Ectodermal cell (in vitro differentiated cells): ENCODE measurements at regions not wholly inside any gene's neighbourhood (a gene's known extent, or its start where the extent isn't known, plus 50 kb on each side); places are given as distances from the start of the nearest gene placed in this dataset.

ENCODE experiments used
- H3K27ac ChIP-seq: 2 replicates; pipeline ENCODE4 v1.7.0; 2013; ENCODE audit warnings: mild to moderate bottlenecking, low read depth, low read length; ENCODE audit not compliant: insufficient read depth, poor library complexity, severe bottlenecking
- H3K27me3 ChIP-seq: 2 replicates; pipeline ENCODE4 v1.7.0; 2013; ENCODE audit warnings: mild to moderate bottlenecking, low read length; ENCODE audit not compliant: insufficient read depth, control insufficient read depth, poor library complexity, severe bottlenecking
- H3K36me3 ChIP-seq: one replicate; pipeline ENCODE4 v1.7.0; 2013; ENCODE audit warnings: low read length; ENCODE audit not compliant: control insufficient read depth, insufficient read depth
- H3K4me1 ChIP-seq: one replicate; pipeline ENCODE4 v1.7.0; 2013; ENCODE audit warnings: low read length; ENCODE audit not compliant: control insufficient read depth, insufficient read depth
- H3K4me3 ChIP-seq: 2 replicates; pipeline ENCODE4 v1.7.0; 2013; ENCODE audit warnings: low read depth, low read length, control low read depth; ENCODE audit not compliant: insufficient read depth
- H3K9me3 ChIP-seq: 2 replicates; pipeline ENCODE4 v1.7.0; 2013; ENCODE audit warnings: mild to moderate bottlenecking, low read length, moderate library complexity; ENCODE audit not compliant: control insufficient read depth
- WGBS, 2 experiments: methylation state at CpG; one replicate each; pipeline ENCODE4 v1.1.7; 2013; ENCODE audit warnings: missing lambda C conversion rate in 2 of 2; 5-methylcytosine and 5-hydroxymethylcytosine counted together

GRCh38 chr5:2047341-2047927 lies 164.7 kb upstream of the IRX4 start:
- Histone ChIP-seq H3K4me1 (no peaks in the 10 kb centered on the region), H3K4me3 (no peak overlapping the region), H3K27me3 (no peaks in the 10 kb centered on the region), H3K36me3 (no peaks in the 10 kb centered on the region), H3K27ac (no peak overlapping the region), H3K9me3 (no peaks in the 10 kb centered on the region)
- 94 to 96% methylated on average over 10 of the region's 10 CpGs for WGBS, 2 experiments

GRCh38 chr5:2044041-2044440 lies 161.3 kb upstream of the IRX4 start:
- 93 to 94% methylated on average over 7 of the region's 7 CpGs for WGBS, 2 experiments
- Histone ChIP-seq H3K4me1 (peaks cover 3% of the 10 kb centered on the region), H3K4me3 (no peak overlapping the region), H3K36me3 (no peaks in the 10 kb centered on the region), H3K9me3 (no peaks in the 10 kb centered on the region), H3K27ac (no peak overlapping the region), H3K27me3 (no peaks in the 10 kb centered on the region)

GRCh38 chr5:2039180-2039531 lies 156.4 kb upstream of the IRX4 start:
- Histone ChIP-seq H3K27ac (no peak overlapping the region), H3K36me3 (no peaks in the 10 kb centered on the region)
- WGBS, 2 experiments: 49 to 55% methylated on average over 8 of the region's 8 CpGs

GRCh38 chr5:2038321-2039179 lies 155.8 kb upstream of the IRX4 start:
- H3K4me1 ChIP-seq: peaks cover 4% of the 10 kb centered on the region
- peak overlapping the region; percentile 44 for H3K4me3 ChIP-seq
- no peaks in the 10 kb centered on the region for H3K36me3 ChIP-seq
- H3K27me3 ChIP-seq: peaks cover 16% of the 10 kb centered on the region
- 4 to 5% methylated on average over 58 of the region's 58 CpGs for WGBS, 2 experiments
- no peak overlapping the region for H3K27ac ChIP-seq
- no peaks in the 10 kb centered on the region for H3K9me3 ChIP-seq

More at GRCh38 chr5:2039180-2039531, 156.4 kb upstream of the IRX4 start:
- no peaks in the 10 kb centered on the region for H3K9me3 ChIP-seq
- H3K27me3 ChIP-seq: peaks cover 16% of the 10 kb centered on the region
- no peak overlapping the region for H3K4me3 ChIP-seq
- peaks cover 4% of the 10 kb centered on the region for H3K4me1 ChIP-seq

GRCh38 chr5:2036885-2037284 lies 154.2 kb upstream of the IRX4 start:
- H3K36me3 ChIP-seq: no peaks in the 10 kb centered on the region
- peaks cover 4% of the 10 kb centered on the region for H3K4me1 ChIP-seq
- no peak overlapping the region for H3K4me3 ChIP-seq
- no peak overlapping the region for H3K27ac ChIP-seq
- peaks cover 16% of the 10 kb centered on the region for H3K27me3 ChIP-seq
- 85 to 86% methylated on average over 6 of the region's 6 CpGs for WGBS, 2 experiments
- H3K9me3 ChIP-seq: no peaks in the 10 kb centered on the region

- Histone ChIP-seq H3K27ac (no peak overlapping the region), H3K36me3 (no peaks in the 10 kb centered on the region), H3K9me3 (no peaks in the 10 kb centered on the region), H3K4me1 (no peaks in the 10 kb centered on the region), H3K27me3 (peaks cover 14% of the 10 kb centered on the region), H3K4me3 (no peak overlapping the region)
- 36 to 39% methylated on average over 5 of the region's 5 CpGs for WGBS, 2 experiments
Measured at GRCh38 chr5:2032432-2032831, 149.7 kb upstream of the IRX4 start.

GRCh38 chr5:2031581-2031980 lies 148.9 kb upstream of the IRX4 start:
- Histone ChIP-seq H3K36me3 (no peaks in the 10 kb centered on the region), H3K27ac (no peak overlapping the region), H3K4me1 (no peaks in the 10 kb centered on the region), H3K9me3 (no peaks in the 10 kb centered on the region), H3K27me3 (peaks cover 10% of the 10 kb centered on the region), H3K4me3 (no peak overlapping the region)
- WGBS, 2 experiments: 91 to 94% methylated on average over 11 of the region's 11 CpGs

- peaks cover 6% of the 10 kb centered on the region for H3K27me3 ChIP-seq
- H3K36me3 ChIP-seq: no peaks in the 10 kb centered on the region
- WGBS, 2 experiments: 84 to 87% methylated on average over 5 of the region's 5 CpGs
- no peaks in the 10 kb centered on the region for H3K4me1 ChIP-seq
- H3K4me3 ChIP-seq: no peak overlapping the region
- no peaks in the 10 kb centered on the region for H3K9me3 ChIP-seq
- H3K27ac ChIP-seq: no peak overlapping the region
Measured at GRCh38 chr5:2030131-2030530, 147.4 kb upstream of the IRX4 start.

GRCh38 chr5:2029206-2029605 lies 146.5 kb upstream of the IRX4 start:
- WGBS, 2 experiments: 89 to 94% methylated on average over 2 to 3 of the region's 4 CpGs
- Histone ChIP-seq H3K36me3 (no peaks in the 10 kb centered on the region), H3K27ac (no peak overlapping the region), H3K9me3 (no peaks in the 10 kb centered on the region), H3K4me3 (no peak overlapping the region), H3K27me3 (peaks cover 4% of the 10 kb centered on the region), H3K4me1 (no peaks in the 10 kb centered on the region)

- peaks cover 4% of the 10 kb centered on the region for H3K27me3 ChIP-seq
- WGBS, 2 experiments: 90 to 97% methylated on average over 2 of the region's 2 CpGs
- no peak overlapping the region for H3K4me3 ChIP-seq
- no peaks in the 10 kb centered on the region for H3K36me3 ChIP-seq
- H3K9me3 ChIP-seq: no peaks in the 10 kb centered on the region
- no peaks in the 10 kb centered on the region for H3K4me1 ChIP-seq
- H3K27ac ChIP-seq: no peak overlapping the region
Measured at GRCh38 chr5:2027790-2028189, 145.1 kb upstream of the IRX4 start.
